Lower leg skin (tissue), 4 donors: ENCODE measurements at regions not wholly inside any gene's neighbourhood (a gene's known extent, or its start where the extent isn't known, plus 50 kb on each side); places are given as distances from the start of the nearest gene placed in this dataset.

Experiments
- DNase-seq, 2 donors: peaks; one replicate each; pipeline ENCODE4 v3.0.0-alpha.2; 2019; ENCODE audit warnings: low spot score in 2 of 2
- H3K4me3 ChIP-seq: fragments of 200-600 bp; sonication (generic); 2 replicates; pipeline ENCODE4 v1.5.1; 2017; ENCODE audit warnings: mild to moderate bottlenecking, low read depth; ENCODE audit not compliant: poor library complexity, severe bottlenecking
- POLR2A ChIP-seq, 2 donors: fragments of 450-650 bp; IDR thresholded peaks; one replicate each; pipeline ENCODE4 v1.6.1; 2016 to 2017; ENCODE audit warnings: antibody characterized with exemption in 2 of 2, mild to moderate bottlenecking in 1 of 2, moderate library complexity in 1 of 2
- WGBS, 2 donors: methylation state at CpG; one replicate each; pipeline ENCODE4 v1.1.5; 2018; 5-methylcytosine and 5-hydroxymethylcytosine counted together
- intact Hi-C: fragments of 100-400 bp; cut with DNase I; formaldehyde crosslinking; loops from one replicate; pipeline ENCODE4 v1.15.0; 2023; ENCODE audit warnings: low total_unique reads
- TF ChIP-seq, protein P1 (sequence below), 3 donors: fragments of 450-650 bp; IDR thresholded peaks; one replicate each; pipeline ENCODE4 v1.5.1; 2016; ENCODE audit warnings: antibody characterized with exemption in 3 of 3, mild to moderate bottlenecking in 3 of 3, moderate library complexity in 2 of 3

DNA sequence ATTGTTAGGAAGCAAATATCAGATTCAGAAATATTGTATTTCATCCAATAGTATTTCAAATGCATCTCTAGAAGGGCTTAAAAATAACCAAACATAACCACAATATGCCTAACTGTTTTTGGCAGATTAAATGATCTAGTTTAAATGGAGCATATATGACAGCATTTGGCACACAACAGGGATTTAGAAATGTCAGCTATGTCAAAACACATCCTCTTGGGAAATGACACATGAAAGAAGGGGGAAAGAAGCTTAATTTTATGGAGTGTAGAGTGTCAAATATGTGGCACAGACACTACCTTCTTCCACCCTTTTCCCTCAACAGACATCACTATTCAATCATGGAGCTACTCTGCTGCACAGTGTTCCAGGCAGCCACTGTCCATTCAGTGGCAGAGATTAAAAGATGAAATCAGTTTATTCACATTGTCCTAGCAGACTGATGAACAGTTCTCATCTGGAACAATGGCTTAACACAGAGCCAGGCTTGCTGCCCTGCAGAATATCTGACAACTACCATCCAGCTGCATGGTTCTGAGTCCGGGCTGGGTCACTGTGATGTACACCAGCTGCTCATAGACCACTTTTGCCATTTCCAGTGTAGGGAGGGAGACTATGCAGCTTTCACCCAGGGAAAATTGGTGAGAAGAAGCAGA, 349.8 kb downstream of the DHX35 start:
- H3K4me3 ChIP-seq = no peak overlapping the region
- TF ChIP-seq, protein P1, sequence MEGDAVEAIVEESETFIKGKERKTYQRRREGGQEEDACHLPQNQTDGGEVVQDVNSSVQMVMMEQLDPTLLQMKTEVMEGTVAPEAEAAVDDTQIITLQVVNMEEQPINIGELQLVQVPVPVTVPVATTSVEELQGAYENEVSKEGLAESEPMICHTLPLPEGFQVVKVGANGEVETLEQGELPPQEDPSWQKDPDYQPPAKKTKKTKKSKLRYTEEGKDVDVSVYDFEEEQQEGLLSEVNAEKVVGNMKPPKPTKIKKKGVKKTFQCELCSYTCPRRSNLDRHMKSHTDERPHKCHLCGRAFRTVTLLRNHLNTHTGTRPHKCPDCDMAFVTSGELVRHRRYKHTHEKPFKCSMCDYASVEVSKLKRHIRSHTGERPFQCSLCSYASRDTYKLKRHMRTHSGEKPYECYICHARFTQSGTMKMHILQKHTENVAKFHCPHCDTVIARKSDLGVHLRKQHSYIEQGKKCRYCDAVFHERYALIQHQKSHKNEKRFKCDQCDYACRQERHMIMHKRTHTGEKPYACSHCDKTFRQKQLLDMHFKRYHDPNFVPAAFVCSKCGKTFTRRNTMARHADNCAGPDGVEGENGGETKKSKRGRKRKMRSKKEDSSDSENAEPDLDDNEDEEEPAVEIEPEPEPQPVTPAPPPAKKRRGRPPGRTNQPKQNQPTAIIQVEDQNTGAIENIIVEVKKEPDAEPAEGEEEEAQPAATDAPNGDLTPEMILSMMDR (IDR thresholded peaks at IDR 0.05) = no peak
- no peak for TF ChIP-seq POLR2A (IDR thresholded peaks at IDR 0.05)
- no peak for DNase-seq
- intact Hi-C loops = no loop called here
- WGBS, 2 donors = 77 to 89% methylated on average over 1 of the region's 1 CpG

DNA sequence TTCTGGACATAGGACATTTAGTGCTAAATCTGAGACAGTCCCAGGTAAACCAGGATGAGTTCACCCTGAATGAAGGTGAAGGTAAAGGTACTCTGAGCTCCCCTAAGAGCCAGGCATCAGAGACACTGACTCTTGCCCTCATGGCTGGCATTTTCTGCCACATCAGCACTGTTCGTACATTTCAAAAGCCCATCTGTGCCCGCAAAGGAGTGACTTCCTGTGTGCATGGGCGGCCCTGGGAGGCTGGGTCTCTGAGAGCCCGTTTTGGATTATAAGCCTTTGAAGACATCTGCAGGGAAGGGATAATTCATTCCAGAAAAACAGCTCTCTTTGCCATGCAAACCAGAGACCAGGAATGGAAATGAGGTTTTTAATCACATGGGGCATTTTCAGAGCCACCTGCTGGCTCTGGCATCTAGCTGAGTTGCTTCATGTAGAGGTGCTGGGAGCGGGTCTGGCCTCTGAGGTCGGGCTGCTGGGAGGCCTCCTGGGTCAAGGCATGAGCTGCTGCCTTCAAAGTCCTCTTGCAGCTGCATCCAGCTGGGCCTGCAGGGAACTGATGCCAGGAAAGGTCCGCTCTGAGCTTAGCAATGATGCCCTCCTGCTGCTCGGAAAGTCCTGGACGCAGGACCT, 348.3 kb downstream of the DHX35 start:
- intact Hi-C loops = no loop called here
- DNase-seq = no peak
- no peak overlapping the region for H3K4me3 ChIP-seq
- 61 to 73% methylated on average over 9 of the region's 9 CpGs for WGBS, 2 donors
- TF ChIP-seq POLR2A (IDR thresholded peaks at IDR 0.05) = no peak
- TF ChIP-seq, protein P1 (IDR thresholded peaks at IDR 0.05) = no peak

DNA sequence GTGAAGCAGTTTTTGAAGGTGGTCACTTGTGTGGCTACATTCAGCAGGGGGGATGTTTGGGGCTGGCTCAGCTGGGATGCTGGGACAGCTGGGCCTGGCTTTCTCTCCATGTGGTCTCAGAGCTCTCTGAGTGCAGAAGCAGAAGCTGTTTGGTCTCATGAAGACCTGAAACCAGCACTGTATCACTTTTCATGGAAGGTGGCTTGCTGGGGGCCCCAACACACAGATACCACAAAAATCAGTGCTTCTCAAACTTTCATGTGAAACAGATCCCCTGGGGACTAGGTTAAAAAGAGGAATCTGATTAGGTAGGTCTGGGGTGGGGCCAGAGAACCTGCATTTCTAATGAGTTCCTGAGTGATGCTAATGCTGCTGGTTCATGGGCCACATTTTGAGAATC, 347.3 kb downstream of the DHX35 start:
- TF ChIP-seq POLR2A (IDR thresholded peaks at IDR 0.05) = no peak
- TF ChIP-seq, protein P1 (IDR thresholded peaks at IDR 0.05) = no peak
- no peak overlapping the region for H3K4me3 ChIP-seq
- no peak for DNase-seq
- intact Hi-C loops = no loop called here

DNA sequence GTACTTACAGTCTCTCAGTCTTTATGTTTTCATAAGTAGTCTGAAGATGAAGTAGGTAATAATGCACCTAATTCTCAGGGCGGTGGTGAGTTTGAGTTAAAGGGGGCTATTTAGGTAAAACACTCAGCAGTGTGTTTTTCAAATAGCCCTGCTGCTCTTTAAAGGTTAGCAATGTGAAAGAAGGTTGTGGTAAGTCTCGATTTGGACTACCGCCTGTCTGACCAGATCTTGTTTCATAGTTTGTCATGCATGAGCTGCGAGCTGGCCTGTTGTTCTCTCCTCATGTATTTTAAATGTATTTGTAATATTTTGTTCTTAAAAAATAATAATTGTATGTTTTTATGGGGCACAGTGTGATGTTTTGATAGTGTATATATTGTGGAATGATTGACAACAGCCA, 340.2 kb downstream of the DHX35 start:
- WGBS, 2 donors = 90 to 93% methylated on average over 4 of the region's 4 CpGs
- no peak overlapping the region for H3K4me3 ChIP-seq
- DNase-seq = no peak
- no peak for TF ChIP-seq POLR2A (IDR thresholded peaks at IDR 0.05)
- TF ChIP-seq, protein P1 (IDR thresholded peaks at IDR 0.05) = no peak
- intact Hi-C loops = no loop called here

DNA sequence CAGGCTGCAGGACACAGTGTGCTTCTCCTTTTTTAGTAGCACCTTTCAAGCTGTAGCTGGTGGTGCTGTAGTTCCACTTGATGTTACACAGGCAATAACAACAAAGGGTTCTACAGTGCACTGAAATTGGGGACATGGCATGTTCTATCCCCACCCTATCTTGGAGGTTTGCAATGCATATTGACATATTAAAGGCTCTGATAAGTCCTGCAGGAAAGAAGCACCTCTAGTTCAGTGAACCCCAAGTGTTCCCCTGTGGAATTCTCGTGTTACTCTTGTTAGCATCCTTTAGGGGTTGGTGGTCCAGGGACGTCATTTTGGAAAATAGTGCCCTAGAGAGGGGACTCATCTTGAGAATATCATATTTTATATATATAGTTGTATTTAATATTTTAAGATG, 337.6 kb downstream of the DHX35 start:
- intact Hi-C loops = no loop called here
- DNase-seq = no peak
- no peak for TF ChIP-seq POLR2A (IDR thresholded peaks at IDR 0.05)
- TF ChIP-seq, protein P1 (IDR thresholded peaks at IDR 0.05) = no peak
- no peak overlapping the region for H3K4me3 ChIP-seq
- WGBS, 2 donors = 86 to 90% methylated on average over 2 of the region's 2 CpGs
